HG03066 (cell line): ENCODE measurements at regions not wholly inside any gene's neighbourhood (a gene's known extent, or its start where the extent isn't known, plus 50 kb on each side); places are given as distances from the start of the nearest gene placed in this dataset.
"Not testable (repeated sequence)": the region's sequence is repeated elsewhere in the genome, so short reads cannot be mapped to it uniquely, and the experiment has no call there.

Source experiments
- ATAC-seq: cut with Tn5 transposase; IDR thresholded peaks from one replicate; pipeline ENCODE4 v1.9.1; 2021; ENCODE audit warnings: low read depth; ENCODE audit not compliant: unreplicated experiment

DNA sequence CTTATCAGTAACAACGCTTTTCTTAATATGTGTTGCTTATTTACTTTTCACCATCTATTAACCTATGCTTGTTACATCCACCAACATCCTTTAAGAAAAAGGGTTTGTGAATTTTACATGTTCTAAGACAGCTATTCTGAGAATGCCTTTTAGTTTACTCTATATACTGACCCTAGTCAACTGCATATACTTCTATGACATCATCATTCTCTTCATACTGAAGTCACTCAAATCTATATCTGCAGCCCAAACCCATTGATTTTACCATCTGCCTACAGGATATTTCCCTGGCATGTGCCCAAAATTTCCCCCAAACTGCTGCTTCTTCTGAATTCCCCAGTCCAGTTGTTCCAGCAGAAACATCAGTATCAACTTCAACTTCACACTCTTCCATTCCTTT is 94.6 kb upstream of the FAM204A start:
- ATAC-seq: no peak

- no peak for ATAC-seq
Measured at GRCh38 chr10:118430190-118430589, 88.1 kb upstream of the FAM204A start.

GRCh38 chr10:118423800-118424442 is 81.8 kb upstream of the FAM204A start:
- ATAC-seq: peak; percentile 88

- ATAC-seq: no peak
Measured at GRCh38 chr10:118422241-118422640, 80.1 kb upstream of the FAM204A start.

GRCh38 chr10:118420049-118420448 is 77.9 kb upstream of the FAM204A start:
- ATAC-seq: not testable (repeated sequence)

DNA sequence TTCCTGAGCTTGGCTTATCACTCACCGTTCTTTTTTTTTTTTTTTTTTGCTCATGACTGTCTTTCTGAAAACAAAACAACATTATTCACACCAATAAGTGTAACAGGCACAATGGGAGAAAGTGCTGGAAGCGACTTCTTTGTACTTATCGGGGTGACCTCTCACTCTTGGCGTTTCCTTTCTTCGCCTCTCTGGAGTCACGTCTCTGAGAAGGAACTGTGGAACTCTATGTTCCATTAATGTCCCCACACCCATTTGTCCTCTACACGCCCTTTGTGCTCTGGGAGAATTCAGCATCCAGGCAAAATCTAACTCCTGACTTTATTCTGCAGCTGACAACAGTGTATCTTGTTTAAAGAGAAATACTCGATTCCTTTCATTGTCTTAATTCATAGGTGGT is 70.8 kb upstream of the FAM204A start:
- no peak for ATAC-seq

DNA sequence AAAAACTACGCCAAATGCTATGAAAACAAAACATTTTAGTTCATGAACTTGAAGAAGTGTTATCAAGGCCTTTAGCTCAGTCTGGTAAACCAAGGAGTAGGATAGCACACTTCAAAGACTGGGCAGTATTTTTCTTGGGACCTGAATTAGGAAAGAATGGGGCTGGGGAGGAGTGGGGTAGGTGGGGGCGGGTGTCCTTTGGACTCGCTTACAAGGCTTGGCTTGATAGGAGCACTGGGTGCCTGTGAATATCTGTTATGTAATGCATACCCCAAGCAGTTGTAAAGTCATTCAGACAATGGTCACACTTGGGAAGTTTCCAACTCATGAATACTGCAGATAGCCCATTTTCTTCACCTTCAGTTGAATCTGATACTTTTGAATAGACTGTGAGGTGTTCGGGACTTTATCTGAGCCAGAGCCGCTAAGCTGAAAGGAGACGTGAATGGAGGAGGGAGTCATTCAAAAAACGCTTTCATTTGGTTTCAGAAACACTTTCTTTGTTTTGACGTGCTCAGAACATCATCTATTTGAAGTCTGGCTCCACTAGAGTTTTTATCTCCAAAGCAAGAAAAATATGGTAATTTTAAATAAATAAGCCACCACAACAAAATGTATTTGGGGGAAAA is 70.1 kb upstream of the FAM204A start:
- ATAC-seq: no peak

DNA sequence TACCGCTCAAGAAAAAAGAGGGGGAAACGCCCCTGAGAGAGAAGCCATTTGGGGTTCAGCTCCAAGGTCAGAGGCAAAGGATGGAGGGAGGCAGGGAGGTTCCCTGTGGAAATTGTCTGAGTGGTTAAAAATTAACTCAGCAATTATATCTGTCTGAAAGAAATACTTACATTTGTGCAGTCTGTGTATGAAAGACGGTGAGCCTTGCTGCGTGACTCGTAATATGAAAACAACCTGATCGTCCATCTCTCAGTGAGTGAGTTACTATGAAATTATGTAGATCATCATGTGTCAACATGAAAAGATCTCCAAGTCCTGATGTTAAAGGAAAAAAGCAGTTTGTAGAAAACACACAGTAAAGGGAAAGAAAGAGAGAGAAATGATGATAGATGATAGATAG is 67.2 kb upstream of the FAM204A start:
- ATAC-seq: no peak

- ATAC-seq: no peak
Measured at GRCh38 chr10:118408181-118408580, 66.1 kb upstream of the FAM204A start.

DNA sequence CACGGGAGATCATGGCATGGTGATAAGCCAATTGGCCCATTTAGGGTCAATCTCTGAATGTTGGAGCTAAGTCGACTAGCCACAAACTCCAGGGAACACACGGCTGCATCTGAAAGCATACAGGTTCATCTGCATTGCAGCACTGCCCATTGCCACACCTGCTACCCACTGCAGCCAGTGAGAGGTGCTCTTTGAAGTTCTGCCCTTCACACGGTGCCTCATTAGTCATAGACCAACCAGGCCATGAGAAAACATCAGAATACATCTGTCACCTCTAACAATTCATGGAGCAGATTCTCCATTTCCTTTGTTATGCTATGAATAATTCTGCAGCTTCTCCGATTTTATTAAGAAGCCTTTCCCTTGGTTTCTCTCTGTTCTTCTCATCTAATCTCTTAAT is 65.7 kb upstream of the FAM204A start:
- no peak for ATAC-seq

DNA sequence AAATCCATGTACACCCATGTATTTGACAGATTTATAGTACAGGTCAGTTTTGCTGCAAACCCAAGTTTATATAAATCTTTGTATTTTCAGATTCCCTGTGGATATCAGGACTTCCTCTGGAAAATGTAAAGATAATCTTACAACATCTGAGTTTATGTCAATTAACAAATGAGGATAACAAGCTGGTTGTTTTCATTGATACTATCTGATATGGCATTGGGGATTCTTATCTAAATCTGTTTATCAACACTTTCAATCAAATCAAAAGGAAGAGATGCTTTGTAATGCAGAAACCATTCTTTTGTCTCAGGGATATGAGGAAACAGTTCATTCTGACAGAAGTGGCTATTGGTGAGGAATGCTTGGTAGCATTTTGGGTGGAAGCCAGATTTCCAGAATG is 64.9 kb upstream of the FAM204A start:
- no peak for ATAC-seq

DNA sequence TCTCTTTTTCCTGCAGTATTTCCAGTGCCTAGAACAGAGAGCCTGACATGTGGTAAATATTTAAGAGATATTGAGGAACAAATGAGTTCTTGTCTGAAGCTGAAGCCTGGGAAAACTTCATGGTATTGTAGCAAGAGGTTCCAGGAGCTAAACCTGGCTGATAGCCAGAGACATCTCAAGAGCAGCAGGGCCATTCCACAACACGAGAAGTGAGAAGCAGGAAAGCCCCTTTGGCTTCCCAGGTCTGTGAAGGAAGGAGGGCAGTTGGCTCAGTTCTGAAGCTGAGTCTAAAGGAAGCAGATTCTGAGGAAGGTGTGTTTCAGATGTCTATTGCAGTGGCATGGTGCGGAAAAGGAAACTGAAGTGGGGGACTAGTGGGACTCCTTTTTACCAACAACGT is 63.8 kb upstream of the FAM204A start:
- ATAC-seq: no peak

GRCh38 chr10:118403967-118404366 is 61.8 kb upstream of the FAM204A start:
- ATAC-seq: no peak

DNA sequence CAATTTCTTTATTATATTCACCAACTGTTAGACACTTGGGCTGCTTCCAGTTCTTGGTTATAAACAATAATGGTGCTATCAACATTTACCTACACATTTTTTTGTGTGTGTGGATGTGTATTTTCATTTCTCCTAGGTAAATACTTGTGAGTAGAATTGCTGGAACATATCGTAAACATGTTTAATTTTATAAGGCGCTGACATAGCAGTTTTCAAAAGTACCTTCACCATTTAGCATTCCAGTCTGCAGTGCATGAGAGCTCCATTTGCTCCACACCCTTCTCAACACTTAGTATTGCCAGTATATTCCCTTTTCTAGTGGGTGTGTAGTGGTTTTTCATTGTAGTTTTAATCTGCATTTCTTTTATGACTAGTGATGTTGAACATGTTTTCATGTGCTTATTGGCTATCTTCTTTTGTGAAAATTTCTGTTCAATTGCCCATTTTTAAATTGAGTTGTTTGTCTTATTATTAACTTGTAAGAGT is 59.6 kb upstream of the FAM204A start:
- no peak for ATAC-seq

GRCh38 chr10:118397391-118397790 is 55.3 kb upstream of the FAM204A start:
- no peak for ATAC-seq

- ATAC-seq: no peak
Measured at GRCh38 chr10:118395947-118396346, 53.8 kb upstream of the FAM204A start.

- no peak for ATAC-seq
Measured at GRCh38 chr10:118394301-118395200, 52.4 kb upstream of the FAM204A start.

- ATAC-seq: no peak
Measured at GRCh38 chr10:118392761-118393160, 50.6 kb upstream of the FAM204A start.
